ENCODE measurements at regions not wholly inside any gene's neighbourhood (a gene's known extent, or its start where the extent isn't known, plus 50 kb on each side); places are given as distances from the start of the nearest gene placed in this dataset.

- TF ChIP-seq FOXK2 (IDR thresholded peaks at IDR 0.05) (no peak), BHLHE40 (IDR thresholded peaks at IDR 0.05; ENCODE audit: borderline replicate concordance) (no peak), SP1 (IDR thresholded peaks at IDR 0.05) (no peak), SUZ12 (IDR thresholded peaks at IDR 0.05) (no peak)
These were observed 167.4 kb upstream of the SMAD3 start for GRCh38 chr15:66897971-66898370.
